Brain pericyte (primary cell): ENCODE measurements at regions not wholly inside any gene's neighbourhood (a gene's known extent, or its start where the extent isn't known, plus 50 kb on each side); places are given as distances from the start of the nearest gene placed in this dataset.

Experiments
- DNase-seq: peaks from one replicate; pipeline ENCODE4 v3.0.0-alpha.2; 2012; ENCODE audit warnings: low read depth, low spot score

- no peak for DNase-seq
Measured at GRCh38 chr18:46344416-46345180, 240.4 kb downstream of the HAUS1 start.

- no peak for DNase-seq
Measured at GRCh38 chr18:46345181-46345465, 240.9 kb downstream of the HAUS1 start.

- DNase-seq = no peak
Measured at GRCh38 chr18:46346213-46346612, 242.0 kb downstream of the HAUS1 start.

- no peak for DNase-seq
Measured at GRCh38 chr18:46346896-46347630, 242.9 kb downstream of the HAUS1 start.

GRCh38 chr18:46350598-46351159 lies 246.5 kb downstream of the HAUS1 start:
- DNase-seq = no peak

- no peak for DNase-seq
Measured at GRCh38 chr18:46352520-46353250, 248.5 kb downstream of the HAUS1 start.

- no peak for DNase-seq
Measured at GRCh38 chr18:46353460-46353859, 249.3 kb downstream of the HAUS1 start.

GRCh38 chr18:46356278-46357033 lies 252.3 kb downstream of the HAUS1 start:
- no peak for DNase-seq

GRCh38 chr18:46360102-46360699 lies 256.0 kb downstream of the HAUS1 start:
- no peak for DNase-seq

- no peak for DNase-seq
Measured at GRCh38 chr18:46360866-46361265, 256.7 kb downstream of the HAUS1 start.

GRCh38 chr18:46362533-46362932 lies 258.3 kb downstream of the HAUS1 start:
- no peak for DNase-seq

- no peak for DNase-seq
Measured at GRCh38 chr18:46364048-46364447, 259.9 kb downstream of the HAUS1 start.

- DNase-seq = no peak
Measured at GRCh38 chr18:46366201-46366600, 262.0 kb downstream of the HAUS1 start.

GRCh38 chr18:46366751-46367376 lies 262.7 kb downstream of the HAUS1 start:
- DNase-seq = no peak

GRCh38 chr18:46369323-46369722 lies 265.1 kb downstream of the HAUS1 start:
- no peak for DNase-seq

- no peak for DNase-seq
Measured at GRCh38 chr18:46370898-46371297, 266.7 kb downstream of the HAUS1 start.

- DNase-seq = no peak
Measured at GRCh38 chr18:46372670-46373069, 268.5 kb downstream of the HAUS1 start.

- DNase-seq = no peak
Measured at GRCh38 chr18:46373131-46373530, 268.9 kb downstream of the HAUS1 start.

- no peak for DNase-seq
Measured at GRCh38 chr18:46373791-46374190, 269.6 kb downstream of the HAUS1 start.

GRCh38 chr18:46374850-46375249 lies 270.7 kb downstream of the HAUS1 start:
- no peak for DNase-seq

GRCh38 chr18:46377557-46377956 lies 273.4 kb downstream of the HAUS1 start:
- DNase-seq = no peak
